ENCODE measurements at regions not wholly inside any gene's neighbourhood (a gene's known extent, or its start where the extent isn't known, plus 50 kb on each side); places are given as distances from the start of the nearest gene placed in this dataset.

DNA sequence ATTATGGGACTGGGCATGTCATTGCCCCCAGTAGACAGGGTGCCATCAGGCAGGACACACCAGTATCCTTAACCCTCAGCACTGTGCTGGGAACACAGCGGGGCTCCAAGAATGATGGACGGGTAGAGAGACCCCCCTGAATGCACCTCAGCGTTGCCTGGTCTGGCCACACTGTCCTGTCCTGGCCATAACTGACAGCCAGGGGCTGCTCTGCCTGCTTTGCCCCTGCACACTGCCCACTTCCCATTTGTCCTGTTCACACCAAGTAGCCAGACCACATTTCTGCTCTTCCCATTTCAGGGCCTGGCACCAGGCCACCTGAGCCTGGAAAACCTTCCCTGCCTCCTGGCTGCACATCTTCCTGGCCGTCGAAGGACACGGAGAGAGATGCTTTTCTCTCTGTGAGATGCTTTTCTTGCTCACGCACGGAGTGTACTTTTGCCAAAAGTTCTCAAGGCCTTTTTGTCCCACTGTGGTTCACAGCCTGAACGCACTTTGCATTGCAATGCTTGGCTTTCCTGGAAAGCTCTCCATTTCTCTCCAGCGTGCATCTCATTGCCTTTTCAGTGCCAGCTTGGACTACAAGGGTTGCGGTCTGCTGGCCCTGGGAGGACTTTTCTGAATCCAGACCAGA lies 131.0 kb upstream of the EEPD1 start:
- TF ChIP-seq, protein P1, sequence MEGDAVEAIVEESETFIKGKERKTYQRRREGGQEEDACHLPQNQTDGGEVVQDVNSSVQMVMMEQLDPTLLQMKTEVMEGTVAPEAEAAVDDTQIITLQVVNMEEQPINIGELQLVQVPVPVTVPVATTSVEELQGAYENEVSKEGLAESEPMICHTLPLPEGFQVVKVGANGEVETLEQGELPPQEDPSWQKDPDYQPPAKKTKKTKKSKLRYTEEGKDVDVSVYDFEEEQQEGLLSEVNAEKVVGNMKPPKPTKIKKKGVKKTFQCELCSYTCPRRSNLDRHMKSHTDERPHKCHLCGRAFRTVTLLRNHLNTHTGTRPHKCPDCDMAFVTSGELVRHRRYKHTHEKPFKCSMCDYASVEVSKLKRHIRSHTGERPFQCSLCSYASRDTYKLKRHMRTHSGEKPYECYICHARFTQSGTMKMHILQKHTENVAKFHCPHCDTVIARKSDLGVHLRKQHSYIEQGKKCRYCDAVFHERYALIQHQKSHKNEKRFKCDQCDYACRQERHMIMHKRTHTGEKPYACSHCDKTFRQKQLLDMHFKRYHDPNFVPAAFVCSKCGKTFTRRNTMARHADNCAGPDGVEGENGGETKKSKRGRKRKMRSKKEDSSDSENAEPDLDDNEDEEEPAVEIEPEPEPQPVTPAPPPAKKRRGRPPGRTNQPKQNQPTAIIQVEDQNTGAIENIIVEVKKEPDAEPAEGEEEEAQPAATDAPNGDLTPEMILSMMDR (IDR thresholded peaks at IDR 0.05), result no peak
- TF ChIP-seq EP300 (IDR thresholded peaks at IDR 0.05; ENCODE audit: low read depth) (no peak), POLR2A (IDR thresholded peaks at IDR 0.05) (no peak), POLR2AphosphoS5 (IDR thresholded peaks at IDR 0.05) (no peak)
